Activated naive CD4-positive, alpha-beta T cell treated with anti-CD3 and anti-CD28 coated beads for 36 hours (primary cell): ENCODE measurements at regions not wholly inside any gene's neighbourhood (a gene's known extent, or its start where the extent isn't known, plus 50 kb on each side); places are given as distances from the start of the nearest gene placed in this dataset.
"Not testable (repeated sequence)": the region's sequence is repeated elsewhere in the genome, so short reads cannot be mapped to it uniquely, and the experiment has no call there.

ENCODE experiments used
- CTCF ChIA-PET: fragments of 350-600 bp; sonication (Branson Sonifier 250); formaldehyde crosslinking; loops from one replicate; lab custom pipeline; 2021; ENCODE audit warnings: antibody characterized with exemption; lab: Charles Lee
- DNase-seq: peaks from one replicate; pipeline ENCODE4 v3.0.0-alpha.2; 2020
- H3K27ac Mint-ChIP-seq: one replicate; pipeline ENCODE4 v1.8.0; 2021; ENCODE audit warnings: mild to moderate bottlenecking, mixed read lengths
- H3K27me3 Mint-ChIP-seq: one replicate; pipeline ENCODE4 v1.8.0; 2021; ENCODE audit warnings: low read depth, mixed read lengths
- H3K36me3 Mint-ChIP-seq: one replicate; pipeline ENCODE4 v1.8.0; 2021; ENCODE audit warnings: low read depth, mixed read lengths
- H3K4me1 Mint-ChIP-seq: one replicate; pipeline ENCODE4 v1.8.0; 2021; ENCODE audit warnings: low read depth, mixed read lengths
- H3K4me3 Mint-ChIP-seq: one replicate; pipeline ENCODE4 v1.8.0; 2021; ENCODE audit warnings: mild to moderate bottlenecking, moderate library complexity, mixed read lengths
- H3K9me3 Mint-ChIP-seq: one replicate; pipeline ENCODE4 v1.8.0; 2021; ENCODE audit warnings: mixed read lengths
- intact Hi-C: fragments of 100-400 bp; cut with micrococcal nuclease; formaldehyde crosslinking; loops from one replicate; pipeline ENCODE4 v1.15.1; 2023

- no peaks in the 10 kb centered on the region for H3K36me3 Mint-ChIP-seq
- H3K27ac Mint-ChIP-seq = no peak overlapping the region
- DNase-seq = no peak
- H3K27me3 Mint-ChIP-seq = peaks cover 6% of the 10 kb centered on the region
- intact Hi-C loops = no loop called here
- H3K4me1 Mint-ChIP-seq = no peaks in the 10 kb centered on the region
- CTCF ChIA-PET = interaction anchor here (0.6 kb wide), 1 partner anchor 292 kb away, joined by 3 read pairs; no protein-coding TSS in a partner anchor
- peaks cover 2% of the 10 kb centered on the region for H3K9me3 Mint-ChIP-seq
- H3K4me3 Mint-ChIP-seq = no peak overlapping the region
Observed at GRCh38 chr14:52202151-52202550, 65.3 kb upstream of the PTGDR start.

GRCh38 chr14:52190337-52190931 lies 77.1 kb upstream of the PTGDR start:
- H3K27ac Mint-ChIP-seq = no peak overlapping the region
- no peak for DNase-seq
- H3K4me1 Mint-ChIP-seq = peaks cover 12% of the 10 kb centered on the region
- H3K4me3 Mint-ChIP-seq = no peak overlapping the region
- no peaks in the 10 kb centered on the region for H3K27me3 Mint-ChIP-seq
- no peaks in the 10 kb centered on the region for H3K36me3 Mint-ChIP-seq
- intact Hi-C loops = no loop called here
- CTCF ChIA-PET = no interaction called here
- H3K9me3 Mint-ChIP-seq = peaks cover 3% of the 10 kb centered on the region

GRCh38 chr14:52189325-52189724 lies 78.2 kb upstream of the PTGDR start:
- no peaks in the 10 kb centered on the region for H3K27me3 Mint-ChIP-seq
- no peak for DNase-seq
- H3K4me3 Mint-ChIP-seq = no peak overlapping the region
- H3K9me3 Mint-ChIP-seq = no peaks in the 10 kb centered on the region
- CTCF ChIA-PET = no interaction called here
- H3K36me3 Mint-ChIP-seq = no peaks in the 10 kb centered on the region
- H3K27ac Mint-ChIP-seq = no peak overlapping the region
- intact Hi-C loops = loop anchor here (1.0 to 2.0 kb wide), 2 partner anchors 163 to 213 kb away; no protein-coding TSS in a partner anchor
- H3K4me1 Mint-ChIP-seq = peaks cover 12% of the 10 kb centered on the region

GRCh38 chr14:52188381-52188780 lies 79.1 kb upstream of the PTGDR start:
- intact Hi-C loops = loop anchor here (2.0 kb wide), 1 partner anchor 214 kb away; no protein-coding TSS in a partner anchor
- no peak overlapping the region for H3K27ac Mint-ChIP-seq
- peaks cover 12% of the 10 kb centered on the region for H3K4me1 Mint-ChIP-seq
- no peaks in the 10 kb centered on the region for H3K27me3 Mint-ChIP-seq
- no peaks in the 10 kb centered on the region for H3K36me3 Mint-ChIP-seq
- H3K4me3 Mint-ChIP-seq = no peak overlapping the region
- CTCF ChIA-PET = no interaction called here
- no peaks in the 10 kb centered on the region for H3K9me3 Mint-ChIP-seq
- no peak for DNase-seq

- DNase-seq = no peak
- CTCF ChIA-PET = no interaction called here
- H3K36me3 Mint-ChIP-seq = peaks cover 2% of the 10 kb centered on the region
- H3K27me3 Mint-ChIP-seq = no peaks in the 10 kb centered on the region
- H3K27ac Mint-ChIP-seq = no peak overlapping the region
- H3K4me1 Mint-ChIP-seq = peaks cover 10% of the 10 kb centered on the region
- intact Hi-C loops = no loop called here
- peaks cover 10% of the 10 kb centered on the region for H3K9me3 Mint-ChIP-seq
- H3K4me3 Mint-ChIP-seq = no peak overlapping the region
Observed at GRCh38 chr14:52185178-52185577, 82.3 kb upstream of the PTGDR start.

- no peaks in the 10 kb centered on the region for H3K27me3 Mint-ChIP-seq
- CTCF ChIA-PET = interaction anchor here (0.5 kb wide), 1 partner anchor 52 kb away, joined by 4 read pairs; no protein-coding TSS in a partner anchor
- no peak overlapping the region for H3K4me3 Mint-ChIP-seq
- peaks cover 11% of the 10 kb centered on the region for H3K9me3 Mint-ChIP-seq
- intact Hi-C loops = no loop called here
- no peak for DNase-seq
- peaks cover 2% of the 10 kb centered on the region for H3K36me3 Mint-ChIP-seq
- no peak overlapping the region for H3K27ac Mint-ChIP-seq
- peaks cover 2% of the 10 kb centered on the region for H3K4me1 Mint-ChIP-seq
Observed at GRCh38 chr14:52182853-52183252, 84.6 kb upstream of the PTGDR start.

- no peak for DNase-seq
- intact Hi-C loops = no loop called here
- Mint-ChIP-seq H3K9me3 (peaks cover 11% of the 10 kb centered on the region), H3K27me3 (no peaks in the 10 kb centered on the region), H3K27ac (no peak overlapping the region), H3K4me1 (peaks cover 14% of the 10 kb centered on the region), H3K36me3 (peaks cover 2% of the 10 kb centered on the region), H3K4me3 (no peak overlapping the region)
- CTCF ChIA-PET = no interaction called here
Observed at GRCh38 chr14:52179141-52179790, 88.2 kb upstream of the PTGDR start.

- intact Hi-C loops = no loop called here
- no peak overlapping the region for H3K27ac Mint-ChIP-seq
- H3K4me3 Mint-ChIP-seq = no peak overlapping the region
- H3K36me3 Mint-ChIP-seq = no peaks in the 10 kb centered on the region
- H3K27me3 Mint-ChIP-seq = no peaks in the 10 kb centered on the region
- CTCF ChIA-PET = interaction anchor here (0.6 to 1.2 kb wide), 2 partner anchors 11 to 463 kb away, joined by 5 to 7 read pairs; no protein-coding TSS in a partner anchor
- H3K9me3 Mint-ChIP-seq = peaks cover 20% of the 10 kb centered on the region
- DNase-seq = no peak
- peaks cover 14% of the 10 kb centered on the region for H3K4me1 Mint-ChIP-seq
Observed at GRCh38 chr14:52175982-52176502, 91.5 kb upstream of the PTGDR start.

GRCh38 chr14:52171932-52172331 lies 95.6 kb upstream of the PTGDR start:
- Mint-ChIP-seq H3K4me1 (peaks cover 14% of the 10 kb centered on the region), H3K9me3 (peaks cover 19% of the 10 kb centered on the region)
- H3K27me3 Mint-ChIP-seq, intact Hi-C loops, DNase-seq, H3K4me3 Mint-ChIP-seq, H3K36me3 Mint-ChIP-seq, H3K27ac Mint-ChIP-seq, CTCF ChIA-PET: not testable (repeated sequence)

- intact Hi-C loops = no loop called here
- CTCF ChIA-PET = no interaction called here
- Mint-ChIP-seq H3K9me3 (peaks cover 15% of the 10 kb centered on the region), H3K27ac (no peak overlapping the region), H3K27me3 (no peaks in the 10 kb centered on the region), H3K4me1 (no peaks in the 10 kb centered on the region), H3K36me3 (peaks cover 2% of the 10 kb centered on the region), H3K4me3 (no peak overlapping the region)
- no peak for DNase-seq
Observed at GRCh38 chr14:52166822-52167221, 98.0 kb upstream of the NID2 start.

- H3K27me3 Mint-ChIP-seq = peaks cover 4% of the 10 kb centered on the region
- CTCF ChIA-PET = no interaction called here
- intact Hi-C loops = no loop called here
- no peak overlapping the region for H3K27ac Mint-ChIP-seq
- peaks cover 16% of the 10 kb centered on the region for H3K4me1 Mint-ChIP-seq
- DNase-seq = no peak
- no peaks in the 10 kb centered on the region for H3K9me3 Mint-ChIP-seq
- H3K36me3 Mint-ChIP-seq = no peaks in the 10 kb centered on the region
- no peak overlapping the region for H3K4me3 Mint-ChIP-seq
Observed at GRCh38 chr14:52155651-52156213, 86.9 kb upstream of the NID2 start.

GRCh38 chr14:52154992-52155650 lies 86.3 kb upstream of the NID2 start:
- DNase-seq = no peak

More at GRCh38 chr14:52154992-52155650, 86.3 kb upstream of the NID2 start:
- intact Hi-C loops = no loop called here
- Mint-ChIP-seq H3K4me1 (peaks cover 16% of the 10 kb centered on the region), H3K9me3 (no peaks in the 10 kb centered on the region), H3K4me3 (no peak overlapping the region), H3K27me3 (peaks cover 2% of the 10 kb centered on the region), H3K36me3 (no peaks in the 10 kb centered on the region), H3K27ac (no peak overlapping the region)
- CTCF ChIA-PET = no interaction called here
